H1 (cell line): ENCODE measurements at regions not wholly inside any gene's neighbourhood (a gene's known extent, or its start where the extent isn't known, plus 50 kb on each side); places are given as distances from the start of the nearest gene placed in this dataset.
A peak's percentile ranks its signal among the peaks of the same experiment; 100 is the strongest.

ENCODE experiments used
- CTCF ChIA-PET: fragments of 300-600 bp; sonication (Branson Sonifier 250); formaldehyde crosslinking; loops from one replicate; lab custom pipeline; 2021; ENCODE audit not compliant: partially characterized antibody; lab: Charles Lee
- POLR2A ChIA-PET: fragments of 300-600 bp; sonication (Branson Sonifier 250); formaldehyde crosslinking; loops from one replicate; lab custom pipeline; 2021; ENCODE audit warnings: inconsistent platforms; ENCODE audit not compliant: partially characterized antibody; lab: Charles Lee
- DNase-seq, 2 experiments: peaks; one replicate each; pipeline versions ENCODE4 v3.0.0 to v3.0.0-alpha.2; 2010 to 2022; ENCODE audit warnings: low spot score in 2 of 2, low read depth in 1 of 2, mixed read lengths in 1 of 2
- FAIRE-seq: peaks from 2 replicates; lab custom pipeline; 2011; peaks lifted over from hg19 to GRCh38; lab: Jason Lieb, UNC
- H2AFZ ChIP-seq: 2 replicates; pipeline ENCODE4 v1.8.1; 2012; ENCODE audit warnings: low read length, inconsistent platforms
- H2AK5ac ChIP-seq: 2 replicates; pipeline ENCODE4 v1.6.1; 2013; ENCODE audit warnings: low read depth, low read length
- H2BK120ac ChIP-seq: replicated peaks from 2 replicates; pipeline ENCODE3; 2013; ENCODE audit warnings: low read depth, low read length, inconsistent platforms
- H2BK12ac ChIP-seq: 2 replicates; pipeline ENCODE4 v1.6.1; 2013; ENCODE audit warnings: low read depth, low read length
- H2BK15ac ChIP-seq: 2 replicates; pipeline ENCODE4 v1.6.1; 2013; ENCODE audit warnings: low read length
- H2BK20ac ChIP-seq: 2 replicates; pipeline ENCODE4 v1.6.1; 2013; ENCODE audit warnings: low read length
- H2BK5ac ChIP-seq: 2 replicates; pipeline ENCODE4 v1.6.1; 2013; ENCODE audit warnings: low read depth, low read length
- H3K14ac ChIP-seq: 2 replicates; pipeline ENCODE4 v1.6.1; 2013; ENCODE audit warnings: inconsistent platforms; ENCODE audit not compliant: insufficient read length
- H3K18ac ChIP-seq: 2 replicates; pipeline ENCODE4 v1.6.1; 2013; ENCODE audit warnings: low read length; ENCODE audit errors: extremely low read depth
- H3K23ac ChIP-seq: 2 replicates; pipeline ENCODE4 v1.6.1; 2013; ENCODE audit warnings: inconsistent platforms; ENCODE audit not compliant: insufficient read length
- H3K23me2 ChIP-seq: 2 replicates; pipeline ENCODE4 v1.6.1; 2013; ENCODE audit warnings: low read depth, low read length
- H3K27ac ChIP-seq: 2 replicates; pipeline ENCODE4 v1.6.1; 2011; ENCODE audit warnings: low read depth, low read length, inconsistent platforms
- H3K27me3 ChIP-seq, 4 experiments: replicated peaks in 1 of 4; 1 replicate in 1 of 4; 2 replicates in 3 of 4; pipeline versions ENCODE4 v1.6.1 to v1.8.1; 2011 to 2013; ENCODE audit warnings: low read length in 3 of 4, mild to moderate bottlenecking in 3 of 4, inconsistent platforms in 2 of 4, mixed read lengths in 2 of 4, moderate library complexity in 1 of 4; ENCODE audit not compliant: control insufficient read depth in 3 of 4, insufficient read depth in 3 of 4; ENCODE audit errors: extremely low read depth in 1 of 4
- H3K36me3 ChIP-seq, 4 experiments: 2 replicates each; pipeline versions ENCODE4 v1.6.1 to v1.8.1; 2011 to 2013; ENCODE audit warnings: mild to moderate bottlenecking in 4 of 4, low read length in 3 of 4, moderate library complexity in 2 of 4, control low read depth in 1 of 4, inconsistent platforms in 1 of 4; ENCODE audit not compliant: insufficient read depth in 4 of 4, control insufficient read depth in 2 of 4
- H3K4ac ChIP-seq: replicated peaks from 2 replicates; pipeline ENCODE3; 2013; ENCODE audit warnings: low read length, low read depth, mixed read lengths, inconsistent platforms; ENCODE audit not compliant: insufficient read length
- H3K4me1 ChIP-seq, 4 experiments: replicated peaks in 1 of 4; 1 replicate in 1 of 4; 2 replicates in 3 of 4; pipeline versions ENCODE4 v1.6.1 to v1.8.1; 2011 to 2013; ENCODE audit warnings: low read length in 3 of 4, inconsistent platforms in 2 of 4, mixed read lengths in 1 of 4; ENCODE audit not compliant: insufficient read depth in 4 of 4, control insufficient read depth in 3 of 4
- H3K4me2 ChIP-seq, 2 experiments: 2 replicates each; pipeline versions ENCODE4 v1.6.1 to v1.8.1; 2011 to 2013; ENCODE audit warnings: low read depth in 2 of 2, low read length in 2 of 2, control low read depth in 1 of 2, inconsistent platforms in 1 of 2, mild to moderate bottlenecking in 1 of 2; ENCODE audit not compliant: insufficient read depth in 1 of 2
- H3K4me3 ChIP-seq, 4 experiments: fragments of 200-600, 300-600 bp in 1 of 4; sonication (generic), shearing (Covaris generic), sonication (Bioruptor Twin) in 1 of 4; 2 replicates each; pipeline versions ENCODE4 v1.5.1 to v1.8.1; 2011 to 2016; ENCODE audit warnings: low read length in 4 of 4, low read depth in 3 of 4, control low read depth in 2 of 4, inconsistent platforms in 2 of 4, mild to moderate bottlenecking in 2 of 4, mixed read lengths in 1 of 4, moderate library complexity in 1 of 4; ENCODE audit not compliant: insufficient read depth in 2 of 4; ENCODE audit errors: extremely low read depth in 1 of 4
- H3K56ac ChIP-seq: replicated peaks from 2 replicates; pipeline ENCODE3; 2013; ENCODE audit warnings: low read depth, mild to moderate bottlenecking, mixed read lengths, low read length, inconsistent platforms; ENCODE audit not compliant: insufficient read length
- H3K79me1 ChIP-seq: 2 replicates; pipeline ENCODE4 v1.6.1; 2013; ENCODE audit warnings: low read depth, low read length, control low read depth
- H3K79me2 ChIP-seq, 2 experiments: 2 replicates each; pipeline versions ENCODE4 v1.6.1 to v1.8.1; 2012 to 2013; ENCODE audit warnings: low read length in 2 of 2, mild to moderate bottlenecking in 2 of 2, inconsistent platforms in 1 of 2; ENCODE audit not compliant: insufficient read depth in 2 of 2, control insufficient read depth in 1 of 2
- H3K9ac ChIP-seq, 4 experiments: replicated peaks in 1 of 4; 1 replicate in 1 of 4; 2 replicates in 3 of 4; pipeline versions ENCODE4 v1.6.1 to v1.8.1; 2011 to 2013; ENCODE audit warnings: low read depth in 3 of 4, low read length in 3 of 4, control low read depth in 2 of 4, mild to moderate bottlenecking in 2 of 4, moderate library complexity in 2 of 4, inconsistent platforms in 1 of 4; ENCODE audit errors: extremely low read depth in 1 of 4
- H3K9me3 ChIP-seq, 2 experiments: 2 replicates each; pipeline versions ENCODE4 v1.6.1 to v1.8.1; 2012 to 2013; ENCODE audit warnings: mild to moderate bottlenecking in 2 of 2, moderate library complexity in 2 of 2, control low read depth in 1 of 2, inconsistent platforms in 1 of 2, low read depth in 1 of 2, low read length in 1 of 2, mixed read lengths in 1 of 2; ENCODE audit not compliant: insufficient read depth in 2 of 2
- H4K20me1 ChIP-seq, 2 experiments: replicated peaks in 1 of 2; 2 replicates each; pipeline versions ENCODE3 to v1.8.1; 2011 to 2013; ENCODE audit warnings: inconsistent platforms in 2 of 2, low read length in 2 of 2, mild to moderate bottlenecking in 1 of 2; ENCODE audit not compliant: insufficient read depth in 2 of 2, control insufficient read depth in 1 of 2
- H4K5ac ChIP-seq: 2 replicates; pipeline ENCODE4 v1.6.1; 2013; ENCODE audit warnings: low read length, low read depth, mixed read lengths, inconsistent platforms; ENCODE audit not compliant: insufficient read length
- H4K8ac ChIP-seq: 2 replicates; pipeline ENCODE4 v1.8.0; 2013; ENCODE audit warnings: mild to moderate bottlenecking, moderate library complexity, low read length, inconsistent platforms; ENCODE audit not compliant: insufficient read depth; ENCODE audit errors: extremely low read depth
- H4K91ac ChIP-seq: replicated peaks from 2 replicates; pipeline ENCODE3; 2013; ENCODE audit warnings: low read length, mixed read lengths, inconsistent platforms; ENCODE audit not compliant: insufficient read length
- BCL11A ChIP-seq, 2 experiments: IDR thresholded peaks; one replicate each; pipeline ENCODE4 v1.6.1; 2011; ENCODE audit warnings: low read depth in 2 of 2, low read length in 2 of 2, mild to moderate bottlenecking in 2 of 2
- CTBP2 ChIP-seq: IDR thresholded peaks from 2 replicates; pipeline ENCODE4 v1.7.0; 2011; ENCODE audit warnings: borderline replicate concordance, mild to moderate bottlenecking, moderate library complexity, mixed read lengths, low read length; ENCODE audit not compliant: insufficient read depth, insufficient read length
- E2F6 ChIP-seq: IDR thresholded peaks from 2 replicates; pipeline ENCODE4 v1.6.1; 2012; ENCODE audit warnings: inconsistent platforms
- SAP30 ChIP-seq: fragments of 300-600 bp; sonication (generic); IDR thresholded peaks from 2 replicates; pipeline ENCODE4 v1.7.1; 2012; ENCODE audit warnings: low read length, moderate library complexity, mild to moderate bottlenecking, inconsistent platforms; ENCODE audit not compliant: insufficient read depth, insufficient replicate concordance
- SP2 ChIP-seq: IDR thresholded peaks from 2 replicates; pipeline ENCODE4 v1.6.1; 2012; ENCODE audit warnings: mild to moderate bottlenecking, low read length, inconsistent platforms
- SP4 ChIP-seq: IDR thresholded peaks from 2 replicates; pipeline ENCODE4 v1.6.1; 2012; ENCODE audit warnings: low read length, inconsistent platforms
- SUZ12 ChIP-seq: fragments of 200-600 bp; sonication (generic); IDR thresholded peaks from 2 replicates; pipeline ENCODE4 v1.6.1; 2012; ENCODE audit warnings: mild to moderate bottlenecking, inconsistent platforms, low read length, moderate library complexity, mixed read lengths
- TAF7 ChIP-seq: optimal IDR thresholded peaks from 2 replicates; pipeline ENCODE3; 2011; ENCODE audit warnings: low read depth, mild to moderate bottlenecking, inconsistent platforms, low read length, moderate library complexity, borderline replicate concordance
- TEAD4 ChIP-seq: IDR thresholded peaks from 2 replicates; pipeline ENCODE4 v1.6.1; 2012; ENCODE audit warnings: low read depth, low read length, inconsistent platforms, mixed read lengths
- YY1 ChIP-seq: IDR thresholded peaks from 2 replicates; pipeline ENCODE4 v1.6.1; 2011; ENCODE audit warnings: low read depth, mild to moderate bottlenecking, low read length
- WGBS, 2 experiments: shearing (Covaris generic) in 1 of 2; methylation state at CpG; one replicate each; pipeline versions ENCODE4 v1.1.6 to v1.1.7; 2013 to 2015; ENCODE audit warnings: low lambda C conversion rate in 2 of 2, mixed read lengths in 2 of 2, inconsistent platforms in 1 of 2, low coverage in 1 of 2, missing lambda C conversion rate in 1 of 2; ENCODE audit not compliant: insufficient replicate concordance in 2 of 2, insufficient coverage in 1 of 2, insufficient read length in 1 of 2; ENCODE audit errors: extremely low coverage in 1 of 2, missing lambda C conversion rate in 1 of 2; 5-methylcytosine and 5-hydroxymethylcytosine counted together
- TF ChIP-seq, protein P1 (sequence below): IDR thresholded peaks from 2 replicates; pipeline ENCODE4 v1.6.1; 2011; ENCODE audit warnings: low read length, improper control_type of control experiment

DNA sequence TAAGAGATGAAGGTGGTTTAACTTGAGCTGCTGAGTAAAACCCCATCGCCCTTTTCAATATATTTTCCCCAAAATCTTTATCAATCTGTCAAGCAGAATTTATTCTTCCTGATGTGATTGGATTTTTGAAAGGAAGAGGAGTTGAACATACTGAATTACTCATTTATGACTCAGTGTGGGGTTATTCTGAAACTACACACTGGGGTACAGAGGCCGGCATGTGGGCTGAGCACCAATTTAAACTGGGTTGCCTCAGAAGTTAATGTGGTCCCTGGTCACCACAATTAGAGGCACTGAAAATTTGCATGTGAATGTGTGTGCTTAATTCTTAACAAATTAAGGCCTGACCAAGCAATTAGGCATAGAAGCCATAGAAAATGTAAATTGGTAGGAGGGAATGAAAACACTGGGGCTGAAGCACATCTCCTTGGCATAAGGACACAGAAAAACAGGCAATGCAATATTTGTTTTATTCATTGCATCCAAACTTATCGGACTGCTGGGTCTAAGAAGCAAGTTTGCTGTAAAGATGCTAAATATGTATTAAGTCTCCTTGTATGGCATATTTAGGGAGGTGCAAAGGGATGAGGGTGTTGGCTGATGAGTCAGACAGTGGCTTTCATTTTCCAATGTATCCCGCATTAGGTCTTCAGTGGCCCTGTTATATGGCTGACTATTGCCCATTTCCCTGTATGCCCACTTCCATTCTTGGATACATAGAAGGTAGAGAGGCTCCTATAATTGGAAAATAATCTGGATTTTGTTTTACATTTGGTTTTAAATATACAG lies 170.9 kb downstream of the IL15 start:
- Histone ChIP-seq H3K4me2 (no peak overlapping the region), H3K56ac (no peak overlapping the region), H3K23ac (no peak overlapping the region), H3K4ac (no peak overlapping the region), H3K18ac (no peak overlapping the region), H3K36me3 (no peaks in the 10 kb centered on the region), H3K4me3 (no peak overlapping the region), H3K4me1 (no peaks in the 10 kb centered on the region; a peak in 1 of 7 replicates), H3K79me1 (no peaks in the 10 kb centered on the region), H3K27me3 (peaks cover 0 to 1% (median 0%) of the 10 kb centered on the region in 4 experiments; a peak in 1 of 7 replicates), H2BK120ac (no peak overlapping the region), H4K5ac (no peak overlapping the region), H2AFZ (peak overlapping the region; percentile 8; the same call in 1 of the 2 replicates), H4K20me1 (no peaks in the 10 kb centered on the region), H3K79me2 (no peaks in the 10 kb centered on the region), H3K14ac (no peak overlapping the region), H3K9ac (no peak overlapping the region), H3K27ac (no peak overlapping the region), H4K91ac (no peak overlapping the region), H3K9me3 (no peaks in the 10 kb centered on the region), H4K8ac (no peak overlapping the region), H3K23me2 (no peaks in the 10 kb centered on the region), H2AK5ac (no peak overlapping the region), H2BK15ac (no peak overlapping the region), H2BK20ac (0 out of 2 replicates have a peak overlapping the region, but pooled peaks have one; percentile 13), H2BK5ac (no peak overlapping the region), H2BK12ac (no peak overlapping the region)
- 96% methylated on average over 4 of the region's 4 CpGs; no CpG with 5 or more reads in 1 of the 2 experiments for WGBS, 2 experiments
- FAIRE-seq (no peak), DNase-seq (no peak)
- ChIA-PET POLR2A (no interaction called here), CTCF (interaction anchor here (0.6 kb wide), 1 partner anchor 144 kb away, joined by 3 read pairs; no protein-coding TSS in a partner anchor)
- no peak for TF ChIP-seq YY1
- no peak for TF ChIP-seq SAP30
- no peak for TF ChIP-seq SP2
- TF ChIP-seq E2F6: no peak
- no peak for TF ChIP-seq BCL11A (IDR thresholded peaks at IDR 0.05; ENCODE audit: low read depth in 2 of 2, low read length in 2 of 2)
- no peak for TF ChIP-seq SUZ12
- no peak for TF ChIP-seq CTBP2
- TF ChIP-seq, protein P1, sequence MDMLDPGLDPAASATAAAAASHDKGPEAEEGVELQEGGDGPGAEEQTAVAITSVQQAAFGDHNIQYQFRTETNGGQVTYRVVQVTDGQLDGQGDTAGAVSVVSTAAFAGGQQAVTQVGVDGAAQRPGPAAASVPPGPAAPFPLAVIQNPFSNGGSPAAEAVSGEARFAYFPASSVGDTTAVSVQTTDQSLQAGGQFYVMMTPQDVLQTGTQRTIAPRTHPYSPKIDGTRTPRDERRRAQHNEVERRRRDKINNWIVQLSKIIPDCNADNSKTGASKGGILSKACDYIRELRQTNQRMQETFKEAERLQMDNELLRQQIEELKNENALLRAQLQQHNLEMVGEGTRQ: no peak
- TF ChIP-seq SP4: no peak
- no peak for TF ChIP-seq TAF7
- TF ChIP-seq TEAD4: no peak
